ENCODE measurements at regions not wholly inside any gene's neighbourhood (a gene's known extent, or its start where the extent isn't known, plus 50 kb on each side); places are given as distances from the start of the nearest gene placed in this dataset.
"Not testable (repeated sequence)": the region's sequence is repeated elsewhere in the genome, so short reads cannot be mapped to it uniquely, and the experiment has no call there.

DNA sequence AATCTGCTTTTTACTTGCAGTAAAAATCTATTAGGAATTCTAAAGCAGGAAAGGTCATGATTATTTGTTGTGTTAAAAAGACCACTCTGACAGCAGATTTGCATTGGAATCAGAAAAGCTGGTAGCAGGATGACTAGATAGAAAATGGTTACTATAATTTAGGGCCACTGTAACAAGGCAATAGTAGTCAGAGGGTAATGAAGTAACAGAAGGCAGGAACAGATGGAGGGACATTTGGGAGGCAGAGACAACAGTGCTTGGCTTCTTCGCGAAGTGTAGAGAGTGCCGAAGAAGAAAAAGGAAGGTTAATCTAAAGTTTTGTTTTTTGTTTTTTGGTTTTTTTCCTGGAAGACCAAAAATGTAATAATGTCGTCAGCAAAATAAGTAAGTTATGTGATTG, 129.8 kb upstream of the SLC5A12 start:
- Histone ChIP-seq H3K36me3 (ENCODE audit: control insufficient read depth, insufficient read depth, low read length) (no peaks in the 10 kb centered on the region), H3K4me1 (ENCODE audit: control insufficient read depth, insufficient read depth, low read length) (peaks cover 5% of the 10 kb centered on the region; the same call in 1 of the 2 replicates), H3K9me3 (ENCODE audit: control insufficient read depth, insufficient read depth, low read length) (no peaks in the 10 kb centered on the region), H3K9ac (ENCODE audit: low read depth, low read length) (no peak overlapping the region), H3K27ac (ENCODE audit: low read depth, low read length) (no peak overlapping the region), H3K4me3 (ENCODE audit: low read depth, low read length) (no peak overlapping the region), H3K27me3 (ENCODE audit: control insufficient read depth, insufficient read depth, low read length) (no peaks in the 10 kb centered on the region)

DNA sequence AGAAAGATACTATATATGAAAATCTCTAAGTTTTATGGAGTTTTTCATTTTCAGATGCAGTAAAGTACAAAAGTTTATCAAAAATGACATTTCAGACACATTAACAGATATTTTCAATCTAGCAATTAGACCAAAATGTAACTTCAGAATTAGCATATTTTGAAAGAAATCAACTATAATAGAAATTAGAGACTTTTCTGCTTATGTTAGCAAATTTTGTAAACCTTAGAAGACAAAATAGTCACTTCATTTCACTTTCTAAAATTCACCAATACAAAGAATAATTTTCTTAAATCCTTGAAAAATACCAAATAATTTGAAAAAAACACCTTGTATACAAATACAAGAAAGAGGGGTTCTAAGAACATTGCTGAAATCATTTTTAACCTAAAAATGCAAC, 135.8 kb upstream of the FIBIN start:
- no peaks in the 10 kb centered on the region for H3K4me1 ChIP-seq (ENCODE audit: control insufficient read depth, insufficient read depth, low read length)
- no peaks in the 10 kb centered on the region for H3K27me3 ChIP-seq (ENCODE audit: control insufficient read depth, insufficient read depth, low read length)
- no peak overlapping the region for H3K4me3 ChIP-seq (ENCODE audit: low read depth, low read length)
- no peak overlapping the region for H3K9ac ChIP-seq (ENCODE audit: low read depth, low read length)
- no peaks in the 10 kb centered on the region for H3K9me3 ChIP-seq (ENCODE audit: control insufficient read depth, insufficient read depth, low read length)
- H3K27ac ChIP-seq (ENCODE audit: low read depth, low read length): no peak overlapping the region
- no peaks in the 10 kb centered on the region for H3K36me3 ChIP-seq (ENCODE audit: control insufficient read depth, insufficient read depth, low read length)

DNA sequence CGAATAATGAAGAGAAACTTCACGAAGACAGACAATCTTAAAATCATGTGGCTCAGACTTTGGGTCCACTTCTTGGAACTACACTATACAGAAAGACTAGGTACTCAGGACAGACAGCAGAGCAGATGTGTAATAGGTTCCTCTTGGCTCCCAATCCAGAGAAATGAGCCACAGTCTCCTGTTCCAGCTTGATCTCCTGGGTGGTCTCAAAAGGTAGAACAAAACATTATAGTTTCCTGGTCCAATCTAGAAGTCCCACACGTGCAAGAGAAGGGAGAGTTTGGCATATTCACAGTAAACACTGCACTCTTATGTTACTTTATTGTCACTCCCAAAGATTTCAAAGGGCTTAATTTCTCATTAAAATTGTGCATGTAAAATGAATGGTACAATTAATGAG, 134.5 kb upstream of the FIBIN start:
- H3K36me3 ChIP-seq (ENCODE audit: control insufficient read depth, insufficient read depth, low read length): no peaks in the 10 kb centered on the region
- H3K9me3 ChIP-seq (ENCODE audit: control insufficient read depth, insufficient read depth, low read length): no peaks in the 10 kb centered on the region
- H3K4me3 ChIP-seq (ENCODE audit: low read depth, low read length): no peak overlapping the region
- no peak overlapping the region for H3K27ac ChIP-seq (ENCODE audit: low read depth, low read length)
- H3K9ac ChIP-seq (ENCODE audit: low read depth, low read length): no peak overlapping the region
- H3K4me1 ChIP-seq (ENCODE audit: control insufficient read depth, insufficient read depth, low read length): no peaks in the 10 kb centered on the region
- H3K27me3 ChIP-seq (ENCODE audit: control insufficient read depth, insufficient read depth, low read length): no peaks in the 10 kb centered on the region

DNA sequence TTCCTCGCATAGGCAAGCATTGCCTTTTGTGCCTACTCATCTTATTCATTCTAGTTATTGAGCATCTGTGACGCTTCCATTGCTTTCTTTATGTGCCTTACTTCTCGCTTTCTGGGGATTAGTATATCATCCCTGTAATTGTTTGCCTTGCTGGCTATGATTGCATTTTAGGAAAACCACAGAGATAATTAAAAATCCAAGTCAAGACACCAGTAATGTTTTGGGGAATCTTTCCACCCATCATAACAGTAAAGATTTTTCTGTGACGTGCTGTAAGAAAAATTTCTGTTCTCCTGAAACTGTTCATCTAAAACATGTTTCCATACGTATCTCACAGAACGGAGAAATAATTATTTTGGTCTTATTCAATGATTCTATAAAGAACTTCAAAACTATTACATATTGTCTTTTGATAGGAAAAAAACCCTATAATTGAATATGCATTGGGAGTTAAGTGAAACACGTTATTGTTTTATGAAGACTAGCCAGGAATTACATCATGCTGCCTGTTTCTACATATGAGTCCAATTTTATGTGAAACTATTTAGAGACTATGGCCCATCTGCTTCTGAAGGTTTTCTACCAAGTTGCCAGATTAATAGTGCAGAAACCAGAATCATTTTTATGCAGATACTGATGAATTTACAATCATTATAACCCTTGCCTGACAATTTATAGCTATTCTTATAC, 133.7 kb upstream of the FIBIN start:
- Histone ChIP-seq H3K27ac (ENCODE audit: low read depth, low read length) (no peak overlapping the region), H3K4me3 (ENCODE audit: low read depth, low read length) (no peak overlapping the region), H3K4me1 (ENCODE audit: control insufficient read depth, insufficient read depth, low read length) (no peaks in the 10 kb centered on the region), H3K36me3 (ENCODE audit: control insufficient read depth, insufficient read depth, low read length) (no peaks in the 10 kb centered on the region), H3K9ac (ENCODE audit: low read depth, low read length) (no peak overlapping the region), H3K27me3 (ENCODE audit: control insufficient read depth, insufficient read depth, low read length) (no peaks in the 10 kb centered on the region), H3K9me3 (ENCODE audit: control insufficient read depth, insufficient read depth, low read length) (no peaks in the 10 kb centered on the region)

DNA sequence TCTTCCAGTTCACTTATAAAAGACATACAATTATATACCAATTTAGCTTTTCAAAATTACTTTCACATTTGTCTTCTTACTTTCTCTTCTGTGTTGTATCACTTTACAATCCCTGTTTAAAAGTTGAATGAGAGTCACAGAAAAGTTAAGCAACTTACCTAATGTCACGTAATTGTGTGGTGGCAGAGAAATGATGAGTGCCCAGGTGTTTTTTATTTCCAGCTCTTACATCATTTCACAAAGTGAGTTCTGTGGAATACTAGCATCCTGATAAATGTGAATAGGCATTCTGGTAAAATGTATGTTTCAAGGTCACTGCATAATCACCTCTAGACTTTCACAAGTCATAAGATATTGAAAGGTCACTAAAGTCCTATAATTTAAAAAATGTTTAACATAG, 133.0 kb upstream of the FIBIN start:
- Histone ChIP-seq H3K4me1 (ENCODE audit: control insufficient read depth, insufficient read depth, low read length) (no peaks in the 10 kb centered on the region), H3K9ac (ENCODE audit: low read depth, low read length) (no peak overlapping the region), H3K9me3 (ENCODE audit: control insufficient read depth, insufficient read depth, low read length) (no peaks in the 10 kb centered on the region), H3K4me3 (ENCODE audit: low read depth, low read length) (no peak overlapping the region), H3K27ac (ENCODE audit: low read depth, low read length) (no peak overlapping the region), H3K36me3 (ENCODE audit: control insufficient read depth, insufficient read depth, low read length) (no peaks in the 10 kb centered on the region), H3K27me3 (ENCODE audit: control insufficient read depth, insufficient read depth, low read length) (no peaks in the 10 kb centered on the region)

DNA sequence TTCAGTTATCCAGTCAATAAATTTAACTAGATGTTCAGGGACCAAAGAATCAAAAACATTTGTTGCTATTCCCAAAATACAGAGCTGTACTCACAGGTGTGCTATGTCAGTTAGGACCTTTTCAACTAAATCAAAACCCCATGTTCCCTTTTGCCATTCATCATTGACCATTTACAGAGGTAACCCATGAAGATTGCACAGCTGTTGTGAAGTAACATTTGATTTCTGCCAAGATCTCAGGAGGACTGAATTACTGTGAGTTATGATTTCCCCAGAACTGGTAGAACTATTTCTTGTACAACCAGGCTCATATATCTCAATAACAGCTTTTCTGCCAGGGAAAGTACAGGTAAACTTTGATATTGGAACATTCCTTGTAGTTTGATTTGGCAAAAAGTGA, 131.1 kb upstream of the FIBIN start:
- no peaks in the 10 kb centered on the region for H3K27me3 ChIP-seq (ENCODE audit: control insufficient read depth, insufficient read depth, low read length)
- H3K9ac ChIP-seq (ENCODE audit: low read depth, low read length): no peak overlapping the region
- no peaks in the 10 kb centered on the region for H3K9me3 ChIP-seq (ENCODE audit: control insufficient read depth, insufficient read depth, low read length)
- H3K4me3 ChIP-seq (ENCODE audit: low read depth, low read length): no peak overlapping the region
- H3K27ac ChIP-seq (ENCODE audit: low read depth, low read length): no peak overlapping the region
- no peaks in the 10 kb centered on the region for H3K4me1 ChIP-seq (ENCODE audit: control insufficient read depth, insufficient read depth, low read length)
- no peaks in the 10 kb centered on the region for H3K36me3 ChIP-seq (ENCODE audit: control insufficient read depth, insufficient read depth, low read length)

DNA sequence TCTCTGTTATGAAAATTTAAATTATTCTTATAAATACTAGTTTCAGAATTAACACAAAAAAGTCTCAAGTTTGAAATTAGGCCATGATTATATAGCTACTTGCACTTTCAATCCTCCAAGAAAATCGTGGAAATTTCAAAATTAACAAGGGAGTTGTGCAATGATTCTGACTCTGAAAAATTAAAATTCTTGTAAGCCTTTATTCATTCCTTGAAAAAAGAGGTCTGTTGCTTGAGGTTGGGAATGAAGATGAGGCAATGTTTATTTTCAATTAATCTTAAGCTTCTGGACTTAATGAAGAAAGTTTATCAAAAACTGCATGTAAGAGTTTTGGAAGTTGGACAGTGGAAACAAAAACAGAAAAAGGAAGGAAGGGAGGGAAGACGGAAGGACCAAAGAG, 128.2 kb upstream of the FIBIN start:
- no peak overlapping the region for H3K9ac ChIP-seq (ENCODE audit: low read depth, low read length)
- no peaks in the 10 kb centered on the region for H3K36me3 ChIP-seq (ENCODE audit: control insufficient read depth, insufficient read depth, low read length)
- no peak overlapping the region for H3K4me3 ChIP-seq (ENCODE audit: low read depth, low read length)
- H3K27ac ChIP-seq (ENCODE audit: low read depth, low read length): no peak overlapping the region
- no peaks in the 10 kb centered on the region for H3K27me3 ChIP-seq (ENCODE audit: control insufficient read depth, insufficient read depth, low read length)
- no peaks in the 10 kb centered on the region for H3K4me1 ChIP-seq (ENCODE audit: control insufficient read depth, insufficient read depth, low read length)
- H3K9me3 ChIP-seq (ENCODE audit: control insufficient read depth, insufficient read depth, low read length): no peaks in the 10 kb centered on the region; the same call in 1 of the 2 replicates

DNA sequence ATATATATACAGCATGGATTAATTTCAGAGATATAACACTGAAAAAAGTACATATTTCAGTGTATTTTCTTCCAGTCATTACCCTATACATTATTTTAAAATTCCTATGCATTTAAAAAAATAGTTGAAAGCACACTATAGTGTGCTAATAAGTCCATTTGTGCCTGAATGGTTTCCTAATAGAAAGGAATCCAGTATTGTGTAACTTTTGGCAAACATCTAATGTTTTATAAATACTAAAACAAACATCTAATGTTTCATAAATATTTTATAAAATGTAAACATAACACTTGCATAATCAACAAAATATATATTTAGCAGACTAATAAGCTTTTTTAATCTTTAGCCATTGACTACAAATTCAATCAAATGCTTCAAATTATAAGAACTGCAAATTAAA, 126.6 kb upstream of the FIBIN start:
- Histone ChIP-seq H3K9ac (ENCODE audit: low read depth, low read length) (no peak overlapping the region), H3K9me3 (ENCODE audit: control insufficient read depth, insufficient read depth, low read length) (no peaks in the 10 kb centered on the region; the same call in 1 of the 2 replicates), H3K27me3 (ENCODE audit: control insufficient read depth, insufficient read depth, low read length) (no peaks in the 10 kb centered on the region), H3K4me3 (ENCODE audit: low read depth, low read length) (no peak overlapping the region), H3K36me3 (ENCODE audit: control insufficient read depth, insufficient read depth, low read length) (no peaks in the 10 kb centered on the region), H3K27ac (ENCODE audit: low read depth, low read length) (no peak overlapping the region), H3K4me1 (ENCODE audit: control insufficient read depth, insufficient read depth, low read length) (no peaks in the 10 kb centered on the region)

DNA sequence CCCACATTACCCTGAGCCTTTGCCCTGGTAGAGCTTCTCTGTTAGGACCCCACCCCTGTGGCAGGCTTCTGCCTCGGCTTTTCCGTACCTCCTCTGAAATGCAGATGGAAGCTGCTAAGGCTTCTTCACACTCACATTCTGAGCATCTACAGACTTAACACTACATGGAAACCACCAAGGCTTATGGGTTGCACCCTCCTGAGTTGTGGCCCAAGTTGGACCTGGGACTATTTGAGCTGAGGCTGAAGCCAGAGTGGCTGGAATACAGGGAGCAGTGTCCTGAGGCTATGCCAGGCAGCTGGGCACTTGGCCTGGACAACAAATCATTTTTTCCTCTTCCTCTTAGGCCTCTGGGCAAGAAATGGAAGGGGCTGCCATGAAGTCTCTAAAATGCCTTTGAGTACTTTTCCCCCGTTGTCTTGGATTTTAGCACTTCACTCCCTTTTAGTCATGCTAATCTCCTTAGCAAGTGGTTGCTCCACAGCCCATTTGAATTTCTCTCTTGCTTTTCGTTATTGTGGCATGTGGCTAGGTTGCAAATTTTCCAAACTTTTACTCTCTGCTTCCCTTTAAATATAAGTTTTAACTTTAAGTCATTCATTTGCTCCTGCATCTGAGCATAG, 114.8 kb upstream of the FIBIN start:
- Histone ChIP-seq H3K9ac (ENCODE audit: low read depth, low read length) (no peak overlapping the region), H3K9me3 (ENCODE audit: control insufficient read depth, insufficient read depth, low read length) (peaks cover 24% of the 10 kb centered on the region), H3K27ac (ENCODE audit: low read depth, low read length) (no peak overlapping the region), H3K4me3 (ENCODE audit: low read depth, low read length) (no peak overlapping the region; the same call in 1 of the 2 replicates), H3K4me1 (ENCODE audit: control insufficient read depth, insufficient read depth, low read length) (peaks cover 10% of the 10 kb centered on the region), H3K27me3 (ENCODE audit: control insufficient read depth, insufficient read depth, low read length) (no peaks in the 10 kb centered on the region), H3K36me3 (ENCODE audit: control insufficient read depth, insufficient read depth, low read length) (no peaks in the 10 kb centered on the region)

DNA sequence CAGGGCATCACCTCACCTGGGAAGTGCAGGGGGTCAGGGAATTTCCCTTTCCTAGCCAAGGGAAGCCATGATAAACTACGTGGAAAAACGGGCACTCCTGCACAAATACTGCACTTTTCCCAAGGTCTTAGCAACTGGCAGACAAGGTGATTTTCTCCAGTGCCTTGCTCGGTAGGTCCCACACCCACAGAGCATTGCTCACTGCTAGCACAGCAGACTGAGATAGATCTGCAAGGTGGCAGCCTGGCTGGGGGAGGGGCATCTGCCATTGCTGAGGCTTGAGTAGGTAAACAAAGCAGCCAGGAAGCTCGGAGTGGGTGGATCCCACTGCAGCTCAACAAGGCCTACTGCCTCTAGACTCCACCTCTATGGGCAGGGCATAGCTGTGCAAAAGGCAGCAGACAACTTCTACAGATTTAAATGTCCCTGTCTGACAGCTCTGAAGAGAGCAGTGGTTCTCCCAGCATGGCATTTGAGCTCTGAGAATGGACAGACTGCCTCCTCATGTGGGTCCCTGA, 111.5 kb upstream of the FIBIN start:
- not testable (repeated sequence) for H3K27ac ChIP-seq (ENCODE audit: low read depth, low read length); H3K27me3 ChIP-seq (ENCODE audit: control insufficient read depth, insufficient read depth, low read length); H3K4me3 ChIP-seq (ENCODE audit: low read depth, low read length); H3K9ac ChIP-seq (ENCODE audit: low read depth, low read length); H3K4me1 ChIP-seq (ENCODE audit: control insufficient read depth, insufficient read depth, low read length); H3K36me3 ChIP-seq (ENCODE audit: control insufficient read depth, insufficient read depth, low read length)
- H3K9me3 ChIP-seq (ENCODE audit: control insufficient read depth, insufficient read depth, low read length): peaks cover 24% of the 10 kb centered on the region

DNA sequence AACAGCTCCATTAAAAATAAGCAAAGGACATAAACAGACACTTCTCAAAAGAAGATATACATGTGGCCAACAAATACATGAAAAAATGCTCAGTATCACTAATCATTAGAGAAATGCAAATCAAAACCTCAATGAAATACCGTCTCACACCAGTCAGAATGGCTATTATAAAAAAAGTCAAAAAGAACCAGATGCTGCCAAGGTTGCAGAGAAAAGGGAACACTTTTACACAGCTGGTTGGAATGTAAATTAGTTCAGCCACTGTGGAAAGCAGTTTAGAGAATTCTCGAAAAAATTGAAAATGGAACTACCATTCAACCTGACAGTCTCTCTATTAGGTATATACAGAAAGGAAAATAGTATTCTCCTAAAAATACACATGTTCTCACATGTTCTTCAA, 102.4 kb upstream of the FIBIN start:
- no peak overlapping the region for H3K9ac ChIP-seq (ENCODE audit: low read depth, low read length)
- no peaks in the 10 kb centered on the region for H3K36me3 ChIP-seq (ENCODE audit: control insufficient read depth, insufficient read depth, low read length)
- H3K27me3 ChIP-seq (ENCODE audit: control insufficient read depth, insufficient read depth, low read length): no peaks in the 10 kb centered on the region
- no peak overlapping the region for H3K4me3 ChIP-seq (ENCODE audit: low read depth, low read length)
- H3K27ac ChIP-seq (ENCODE audit: low read depth, low read length): no peak overlapping the region
- H3K4me1 ChIP-seq (ENCODE audit: control insufficient read depth, insufficient read depth, low read length): no peaks in the 10 kb centered on the region
- H3K9me3 ChIP-seq (ENCODE audit: control insufficient read depth, insufficient read depth, low read length): no peaks in the 10 kb centered on the region

Data from HUES48 (cell line).